H1 (cell line): ENCODE measurements at regions not wholly inside any gene's neighbourhood (a gene's known extent, or its start where the extent isn't known, plus 50 kb on each side); places are given as distances from the start of the nearest gene placed in this dataset.

Experiments
- CTCF ChIA-PET: fragments of 300-600 bp; sonication (Branson Sonifier 250); formaldehyde crosslinking; loops from one replicate; lab custom pipeline; 2021; ENCODE audit not compliant: partially characterized antibody; lab: Charles Lee
- POLR2A ChIA-PET: fragments of 300-600 bp; sonication (Branson Sonifier 250); formaldehyde crosslinking; loops from one replicate; lab custom pipeline; 2021; ENCODE audit warnings: inconsistent platforms; ENCODE audit not compliant: partially characterized antibody; lab: Charles Lee
- DNase-seq, 2 experiments: peaks; one replicate each; pipeline versions ENCODE4 v3.0.0 to v3.0.0-alpha.2; 2010 to 2022; ENCODE audit warnings: low spot score in 2 of 2, low read depth in 1 of 2, mixed read lengths in 1 of 2
- FAIRE-seq: peaks from 2 replicates; lab custom pipeline; 2011; peaks lifted over from hg19 to GRCh38; lab: Jason Lieb, UNC
- H2AFZ ChIP-seq: 2 replicates; pipeline ENCODE4 v1.8.1; 2012; ENCODE audit warnings: low read length, inconsistent platforms
- H2AK5ac ChIP-seq: 2 replicates; pipeline ENCODE4 v1.6.1; 2013; ENCODE audit warnings: low read depth, low read length
- H2BK120ac ChIP-seq: replicated peaks from 2 replicates; pipeline ENCODE3; 2013; ENCODE audit warnings: low read depth, low read length, inconsistent platforms
- H2BK12ac ChIP-seq: 2 replicates; pipeline ENCODE4 v1.6.1; 2013; ENCODE audit warnings: low read depth, low read length
- H2BK15ac ChIP-seq: 2 replicates; pipeline ENCODE4 v1.6.1; 2013; ENCODE audit warnings: low read length
- H2BK20ac ChIP-seq: 2 replicates; pipeline ENCODE4 v1.6.1; 2013; ENCODE audit warnings: low read length
- H2BK5ac ChIP-seq: 2 replicates; pipeline ENCODE4 v1.6.1; 2013; ENCODE audit warnings: low read depth, low read length
- H3K14ac ChIP-seq: 2 replicates; pipeline ENCODE4 v1.6.1; 2013; ENCODE audit warnings: inconsistent platforms; ENCODE audit not compliant: insufficient read length
- H3K18ac ChIP-seq: 2 replicates; pipeline ENCODE4 v1.6.1; 2013; ENCODE audit warnings: low read length; ENCODE audit errors: extremely low read depth
- H3K23ac ChIP-seq: 2 replicates; pipeline ENCODE4 v1.6.1; 2013; ENCODE audit warnings: inconsistent platforms; ENCODE audit not compliant: insufficient read length
- H3K23me2 ChIP-seq: 2 replicates; pipeline ENCODE4 v1.6.1; 2013; ENCODE audit warnings: low read depth, low read length
- H3K27ac ChIP-seq: 2 replicates; pipeline ENCODE4 v1.6.1; 2011; ENCODE audit warnings: low read depth, low read length, inconsistent platforms
- H3K27me3 ChIP-seq, 4 experiments: replicated peaks in 1 of 4; 1 replicate in 1 of 4; 2 replicates in 3 of 4; pipeline versions ENCODE4 v1.6.1 to v1.8.1; 2011 to 2013; ENCODE audit warnings: low read length in 3 of 4, mild to moderate bottlenecking in 3 of 4, inconsistent platforms in 2 of 4, mixed read lengths in 2 of 4, moderate library complexity in 1 of 4; ENCODE audit not compliant: control insufficient read depth in 3 of 4, insufficient read depth in 3 of 4; ENCODE audit errors: extremely low read depth in 1 of 4
- H3K36me3 ChIP-seq, 4 experiments: 2 replicates each; pipeline versions ENCODE4 v1.6.1 to v1.8.1; 2011 to 2013; ENCODE audit warnings: mild to moderate bottlenecking in 4 of 4, low read length in 3 of 4, moderate library complexity in 2 of 4, control low read depth in 1 of 4, inconsistent platforms in 1 of 4; ENCODE audit not compliant: insufficient read depth in 4 of 4, control insufficient read depth in 2 of 4
- H3K4ac ChIP-seq: replicated peaks from 2 replicates; pipeline ENCODE3; 2013; ENCODE audit warnings: low read length, low read depth, mixed read lengths, inconsistent platforms; ENCODE audit not compliant: insufficient read length
- H3K4me1 ChIP-seq, 4 experiments: replicated peaks in 1 of 4; 1 replicate in 1 of 4; 2 replicates in 3 of 4; pipeline versions ENCODE4 v1.6.1 to v1.8.1; 2011 to 2013; ENCODE audit warnings: low read length in 3 of 4, inconsistent platforms in 2 of 4, mixed read lengths in 1 of 4; ENCODE audit not compliant: insufficient read depth in 4 of 4, control insufficient read depth in 3 of 4
- H3K4me2 ChIP-seq, 2 experiments: 2 replicates each; pipeline versions ENCODE4 v1.6.1 to v1.8.1; 2011 to 2013; ENCODE audit warnings: low read depth in 2 of 2, low read length in 2 of 2, control low read depth in 1 of 2, inconsistent platforms in 1 of 2, mild to moderate bottlenecking in 1 of 2; ENCODE audit not compliant: insufficient read depth in 1 of 2
- H3K4me3 ChIP-seq, 4 experiments: fragments of 200-600, 300-600 bp in 1 of 4; sonication (generic), shearing (Covaris generic), sonication (Bioruptor Twin) in 1 of 4; 2 replicates each; pipeline versions ENCODE4 v1.5.1 to v1.8.1; 2011 to 2016; ENCODE audit warnings: low read length in 4 of 4, low read depth in 3 of 4, control low read depth in 2 of 4, inconsistent platforms in 2 of 4, mild to moderate bottlenecking in 2 of 4, mixed read lengths in 1 of 4, moderate library complexity in 1 of 4; ENCODE audit not compliant: insufficient read depth in 2 of 4; ENCODE audit errors: extremely low read depth in 1 of 4
- H3K56ac ChIP-seq: replicated peaks from 2 replicates; pipeline ENCODE3; 2013; ENCODE audit warnings: low read depth, mild to moderate bottlenecking, mixed read lengths, low read length, inconsistent platforms; ENCODE audit not compliant: insufficient read length
- H3K79me1 ChIP-seq: 2 replicates; pipeline ENCODE4 v1.6.1; 2013; ENCODE audit warnings: low read depth, low read length, control low read depth
- H3K79me2 ChIP-seq, 2 experiments: 2 replicates each; pipeline versions ENCODE4 v1.6.1 to v1.8.1; 2012 to 2013; ENCODE audit warnings: low read length in 2 of 2, mild to moderate bottlenecking in 2 of 2, inconsistent platforms in 1 of 2; ENCODE audit not compliant: insufficient read depth in 2 of 2, control insufficient read depth in 1 of 2
- H3K9ac ChIP-seq, 4 experiments: replicated peaks in 1 of 4; 1 replicate in 1 of 4; 2 replicates in 3 of 4; pipeline versions ENCODE4 v1.6.1 to v1.8.1; 2011 to 2013; ENCODE audit warnings: low read depth in 3 of 4, low read length in 3 of 4, control low read depth in 2 of 4, mild to moderate bottlenecking in 2 of 4, moderate library complexity in 2 of 4, inconsistent platforms in 1 of 4; ENCODE audit errors: extremely low read depth in 1 of 4
- H3K9me3 ChIP-seq, 2 experiments: 2 replicates each; pipeline versions ENCODE4 v1.6.1 to v1.8.1; 2012 to 2013; ENCODE audit warnings: mild to moderate bottlenecking in 2 of 2, moderate library complexity in 2 of 2, control low read depth in 1 of 2, inconsistent platforms in 1 of 2, low read depth in 1 of 2, low read length in 1 of 2, mixed read lengths in 1 of 2; ENCODE audit not compliant: insufficient read depth in 2 of 2
- H4K20me1 ChIP-seq, 2 experiments: replicated peaks in 1 of 2; 2 replicates each; pipeline versions ENCODE3 to v1.8.1; 2011 to 2013; ENCODE audit warnings: inconsistent platforms in 2 of 2, low read length in 2 of 2, mild to moderate bottlenecking in 1 of 2; ENCODE audit not compliant: insufficient read depth in 2 of 2, control insufficient read depth in 1 of 2
- H4K5ac ChIP-seq: 2 replicates; pipeline ENCODE4 v1.6.1; 2013; ENCODE audit warnings: low read length, low read depth, mixed read lengths, inconsistent platforms; ENCODE audit not compliant: insufficient read length
- H4K8ac ChIP-seq: 2 replicates; pipeline ENCODE4 v1.8.0; 2013; ENCODE audit warnings: mild to moderate bottlenecking, moderate library complexity, low read length, inconsistent platforms; ENCODE audit not compliant: insufficient read depth; ENCODE audit errors: extremely low read depth
- H4K91ac ChIP-seq: replicated peaks from 2 replicates; pipeline ENCODE3; 2013; ENCODE audit warnings: low read length, mixed read lengths, inconsistent platforms; ENCODE audit not compliant: insufficient read length
- ASH2L ChIP-seq: fragments of 200-600, 300-600 bp; sonication (generic); IDR thresholded peaks from one replicate; pipeline ENCODE4 v1.7.1; 2017; ENCODE audit warnings: low read length
- BCL11A ChIP-seq, 2 experiments: IDR thresholded peaks; one replicate each; pipeline ENCODE4 v1.6.1; 2011; ENCODE audit warnings: low read depth in 2 of 2, low read length in 2 of 2, mild to moderate bottlenecking in 2 of 2
- EP300 ChIP-seq, 2 experiments: IDR thresholded peaks; 1 replicate in 1 of 2; 2 replicates in 1 of 2; pipeline ENCODE4 v1.6.1; 2011 to 2012; ENCODE audit warnings: low read depth in 2 of 2, low read length in 2 of 2, mild to moderate bottlenecking in 2 of 2, borderline replicate concordance in 1 of 2, inconsistent platforms in 1 of 2, moderate library complexity in 1 of 2
- HDAC6 ChIP-seq: IDR thresholded peaks from one replicate; pipeline ENCODE4 v1.7.1; 2012; ENCODE audit warnings: low read depth, mild to moderate bottlenecking, inconsistent platforms, low read length, moderate library complexity
- MAFK ChIP-seq: IDR thresholded peaks from 2 replicates; pipeline ENCODE4 v1.6.1; 2012; ENCODE audit warnings: low read depth, mild to moderate bottlenecking, improper control_type of control experiment, low read length
- NANOG ChIP-seq: IDR thresholded peaks from 2 replicates; pipeline ENCODE4 v1.6.1; 2011; ENCODE audit warnings: low read length, low read depth, mild to moderate bottlenecking, inconsistent platforms; ENCODE audit not compliant: insufficient read depth, poor library complexity, severe bottlenecking
- RAD21 ChIP-seq, 2 experiments: IDR thresholded peaks in 1 of 2; conservative IDR thresholded peaks in 1 of 2; 2 replicates each; pipeline ENCODE4 v1.6.1; 2011; ENCODE audit warnings: low read depth in 2 of 2, low read length in 2 of 2, improper control_type of control experiment in 1 of 2, inconsistent platforms in 1 of 2, mild to moderate bottlenecking in 1 of 2, moderate library complexity in 1 of 2
- RBBP5 ChIP-seq: IDR thresholded peaks from 2 replicates; pipeline ENCODE4 v1.7.1; 2012; ENCODE audit warnings: low read depth, mild to moderate bottlenecking, inconsistent platforms, low read length, moderate library complexity, borderline replicate concordance
- SRF ChIP-seq: IDR thresholded peaks from 2 replicates; pipeline ENCODE4 v1.6.1; 2011; ENCODE audit warnings: mild to moderate bottlenecking, low read depth, low read length, moderate library complexity
- WGBS, 2 experiments: shearing (Covaris generic) in 1 of 2; methylation state at CpG; one replicate each; pipeline versions ENCODE4 v1.1.6 to v1.1.7; 2013 to 2015; ENCODE audit warnings: low lambda C conversion rate in 2 of 2, mixed read lengths in 2 of 2, inconsistent platforms in 1 of 2, low coverage in 1 of 2, missing lambda C conversion rate in 1 of 2; ENCODE audit not compliant: insufficient replicate concordance in 2 of 2, insufficient coverage in 1 of 2, insufficient read length in 1 of 2; ENCODE audit errors: extremely low coverage in 1 of 2, missing lambda C conversion rate in 1 of 2; 5-methylcytosine and 5-hydroxymethylcytosine counted together

- no peak overlapping the region for H2BK5ac ChIP-seq
- no peak for TF ChIP-seq HDAC6
- TF ChIP-seq SRF: no peak
- no peak for TF ChIP-seq RBBP5
- no peak for TF ChIP-seq RAD21 (IDR thresholded peaks at IDR 0.05 in 1 of 2, conservative IDR thresholded peaks at IDR 0.05 in 1 of 2; ENCODE audit: low read depth in 2 of 2, low read length in 2 of 2)
- no peak for TF ChIP-seq EP300 (IDR thresholded peaks at IDR 0.05; ENCODE audit: borderline replicate concordance in 1 of 2, low read depth in 2 of 2, low read length in 2 of 2)
- no peak for TF ChIP-seq BCL11A (IDR thresholded peaks at IDR 0.05; ENCODE audit: low read depth in 2 of 2, low read length in 2 of 2)
- no peak for TF ChIP-seq NANOG
- TF ChIP-seq MAFK: no peak
- TF ChIP-seq ASH2L: no peak
- TF ChIP-seq, all 59 proteins: peak for 0
- no peak overlapping the region for H4K91ac ChIP-seq
- H2AK5ac ChIP-seq: no peak overlapping the region
- no peaks in the 10 kb centered on the region; a peak in 1 of 4 replicates for H3K9me3 ChIP-seq
- H4K5ac ChIP-seq: no peak overlapping the region
- no peak for FAIRE-seq
- no peak overlapping the region for H2BK15ac ChIP-seq
- ChIA-PET CTCF (interaction anchor here (1.1 to 2.2 kb wide), 5 partner anchors 26 to 159 kb away, joined by 3 to 5 read pairs (median 5); no protein-coding TSS in a partner anchor), POLR2A (no interaction called here)
- no peaks in the 10 kb centered on the region for H3K79me1 ChIP-seq
- H3K4me2 ChIP-seq: no peak overlapping the region
- H3K23me2 ChIP-seq: no peaks in the 10 kb centered on the region
- H4K8ac ChIP-seq: no peak overlapping the region
- H3K56ac ChIP-seq: no peak overlapping the region
- H3K9ac ChIP-seq: no peak overlapping the region
- no peaks in the 10 kb centered on the region for H3K79me2 ChIP-seq
- DNase-seq: no peak
- no peaks in the 10 kb centered on the region for H3K27me3 ChIP-seq
- H3K4me1 ChIP-seq: no peaks in the 10 kb centered on the region
- H4K20me1 ChIP-seq: no peaks in the 10 kb centered on the region
- no peaks in the 10 kb centered on the region for H3K36me3 ChIP-seq
- no peak overlapping the region for H3K27ac ChIP-seq
- 92% methylated on average over 10 of the region's 10 CpGs; no CpG with 5 or more reads in 1 of the 2 experiments for WGBS, 2 experiments
- no peak overlapping the region for H2BK120ac ChIP-seq
- H3K14ac ChIP-seq: no peak overlapping the region
- H2BK20ac ChIP-seq: no peak overlapping the region
- H3K18ac ChIP-seq: no peak overlapping the region
- no peak overlapping the region for H3K23ac ChIP-seq
- no peak overlapping the region for H3K4ac ChIP-seq
- no peak overlapping the region for H2BK12ac ChIP-seq
- H2AFZ ChIP-seq: no peak overlapping the region
- no peak overlapping the region for H3K4me3 ChIP-seq
These were observed 152.2 kb upstream of the KCNG1 start for GRCh38 chr20:51175156-51175555.
